HG02642 (cell line): ENCODE measurements at regions not wholly inside any gene's neighbourhood (a gene's known extent, or its start where the extent isn't known, plus 50 kb on each side); places are given as distances from the start of the nearest gene placed in this dataset.

ENCODE experiments used
- ATAC-seq: cut with Tn5 transposase; IDR thresholded peaks from one replicate; pipeline ENCODE4 v1.9.1; 2021; ENCODE audit warnings: mild to moderate bottlenecking; ENCODE audit not compliant: unreplicated experiment, poor library complexity

DNA sequence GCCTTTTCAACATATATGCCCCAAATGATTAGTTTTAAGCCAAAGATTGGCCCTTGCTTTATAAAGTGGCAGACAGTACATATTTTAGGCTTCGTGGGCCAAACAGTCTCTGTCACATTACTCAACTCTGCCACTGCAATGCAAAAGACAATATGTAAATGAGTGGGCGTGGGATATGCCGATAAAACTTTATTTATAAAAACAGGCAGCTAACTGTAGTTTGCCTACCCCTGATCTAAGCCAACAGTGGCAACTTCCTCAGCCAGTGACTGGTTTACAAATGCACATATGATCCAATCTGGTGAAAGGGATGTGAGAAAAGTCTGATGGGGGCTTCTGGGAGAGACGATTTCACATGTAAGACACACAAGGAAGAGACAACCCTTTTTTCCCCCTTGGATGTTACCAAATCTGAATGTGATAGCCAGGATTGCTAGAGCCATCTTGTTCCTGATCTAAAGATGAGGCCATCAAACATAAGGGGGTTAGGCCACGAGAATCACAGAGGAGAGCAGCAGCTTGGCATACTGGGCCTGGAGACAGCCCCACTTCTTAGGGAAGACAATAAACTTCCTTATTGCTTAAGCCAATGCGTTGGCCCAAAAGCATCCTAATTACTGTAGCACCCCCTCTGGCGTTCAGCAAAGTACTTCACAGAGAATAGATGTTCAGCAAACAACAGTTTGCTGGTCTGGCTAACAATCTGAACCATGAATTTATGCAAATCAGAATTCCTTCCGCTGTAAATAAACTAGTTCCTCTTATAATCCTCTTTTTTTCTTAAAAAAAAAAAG lies 75.2 kb upstream of the TMCC3 start:
- no peak for ATAC-seq

DNA sequence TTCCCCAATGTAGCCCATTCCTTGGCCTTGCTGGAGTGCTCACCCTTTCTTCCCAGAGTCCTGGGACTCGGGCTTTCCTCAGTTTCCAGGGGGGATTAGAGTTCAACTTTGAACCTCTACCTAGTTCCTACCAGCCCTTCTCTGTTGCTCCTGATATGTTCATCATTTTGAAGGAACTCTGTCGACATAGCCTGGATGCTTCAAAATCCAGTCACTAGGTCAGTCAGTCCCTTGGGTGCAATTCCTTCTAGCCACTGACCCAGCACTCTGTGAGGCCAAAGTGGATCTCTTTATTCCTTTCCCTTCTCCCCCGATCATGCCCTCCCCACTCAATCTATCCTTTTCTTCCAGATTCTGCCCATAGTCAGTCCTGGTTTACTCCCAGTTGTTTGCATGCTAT lies 72.3 kb upstream of the TMCC3 start:
- no peak for ATAC-seq

DNA sequence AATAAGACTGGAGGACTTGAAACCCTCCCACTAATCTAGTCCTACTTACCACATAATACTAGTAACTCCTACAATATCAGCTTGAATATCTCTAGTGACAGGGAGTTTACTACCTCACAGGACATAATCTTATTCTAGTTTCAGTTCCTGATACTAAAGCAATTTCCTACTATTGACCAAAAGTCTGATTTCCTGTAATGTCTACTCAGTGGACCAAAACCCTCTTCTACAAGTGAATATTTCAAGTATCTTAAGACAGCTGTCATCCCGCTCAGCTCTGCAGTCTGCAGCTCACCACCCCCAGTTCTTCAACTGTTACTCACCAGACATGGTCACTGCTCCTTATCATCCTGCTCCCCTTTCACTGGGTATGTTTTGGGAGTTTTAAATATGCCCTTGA lies 70.8 kb upstream of the TMCC3 start:
- peak; percentile 85 for ATAC-seq

DNA sequence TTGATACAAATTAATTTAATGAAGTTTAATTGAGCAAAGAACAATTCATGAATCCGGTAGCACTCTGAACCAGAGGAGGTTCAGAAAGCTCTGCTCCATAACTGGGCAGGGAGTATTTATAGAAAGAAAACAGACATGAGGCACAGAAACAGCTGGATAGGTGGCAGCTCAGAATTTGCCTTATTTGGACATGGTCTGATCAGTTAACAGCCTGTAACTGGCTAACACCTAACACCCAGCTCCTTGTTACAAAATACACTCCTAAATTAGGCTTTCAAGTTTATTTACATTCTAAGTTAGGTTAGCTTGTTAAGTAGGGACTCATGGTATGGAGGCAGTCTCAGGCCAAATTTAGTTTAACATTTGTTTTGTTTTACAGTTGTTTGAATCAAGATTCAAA lies 67.8 kb upstream of the TMCC3 start:
- no peak for ATAC-seq

DNA sequence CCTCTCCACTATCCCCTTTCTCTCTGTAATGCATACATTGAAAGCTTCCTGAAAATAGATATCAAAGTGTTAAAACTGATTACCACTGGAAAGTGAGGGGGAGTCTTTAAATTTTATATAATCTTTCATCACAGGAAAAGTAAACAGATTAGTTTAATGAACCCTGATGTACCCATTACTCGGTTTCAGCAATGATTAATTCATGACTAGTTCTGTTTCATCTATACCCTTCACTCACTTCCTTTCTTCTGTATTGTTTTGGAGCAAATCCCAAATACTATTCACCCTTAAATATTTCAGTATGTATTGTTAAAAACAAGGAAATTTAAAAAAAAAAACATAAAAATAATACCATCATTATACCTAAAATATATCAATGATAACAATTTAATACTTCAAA lies 67.3 kb upstream of the TMCC3 start:
- no peak for ATAC-seq

DNA sequence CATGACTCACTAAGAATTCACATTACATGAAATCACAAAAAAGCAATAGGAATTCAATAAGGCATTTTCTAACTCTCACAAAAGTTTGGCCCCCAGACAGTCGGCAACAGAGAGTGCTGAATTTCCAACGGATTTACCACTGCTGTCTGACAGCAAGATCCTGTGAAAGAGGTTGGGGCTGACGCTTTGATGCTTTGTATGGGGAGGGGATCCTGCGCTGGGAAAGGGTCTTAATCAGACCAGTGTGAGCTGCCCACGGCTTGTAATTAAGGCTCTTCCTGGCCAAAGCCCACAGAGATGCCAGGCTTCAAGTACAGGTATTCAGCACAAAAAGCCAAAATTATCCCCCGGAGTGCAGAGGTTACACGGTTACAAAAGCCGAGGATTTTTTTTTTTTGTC lies 66.8 kb upstream of the TMCC3 start:
- ATAC-seq = no peak

DNA sequence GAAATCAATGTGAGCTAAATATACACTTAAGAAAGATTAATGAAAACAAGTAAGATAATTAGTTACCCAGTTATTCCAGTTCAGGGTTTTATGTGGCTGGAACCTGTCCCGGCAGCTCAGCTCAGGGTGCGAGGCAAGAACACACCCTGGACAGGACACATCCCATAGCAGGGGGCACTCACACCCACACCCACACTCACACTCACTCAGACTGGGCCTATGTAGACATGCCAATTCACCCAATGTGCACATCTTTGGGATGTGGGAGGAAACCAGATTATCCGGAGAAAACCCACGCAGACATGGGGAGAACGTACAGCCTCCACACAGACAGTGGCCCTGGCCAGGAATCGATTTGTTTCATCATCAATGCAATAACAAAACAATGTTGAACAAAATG lies 66.0 kb upstream of the TMCC3 start:
- ATAC-seq = no peak

DNA sequence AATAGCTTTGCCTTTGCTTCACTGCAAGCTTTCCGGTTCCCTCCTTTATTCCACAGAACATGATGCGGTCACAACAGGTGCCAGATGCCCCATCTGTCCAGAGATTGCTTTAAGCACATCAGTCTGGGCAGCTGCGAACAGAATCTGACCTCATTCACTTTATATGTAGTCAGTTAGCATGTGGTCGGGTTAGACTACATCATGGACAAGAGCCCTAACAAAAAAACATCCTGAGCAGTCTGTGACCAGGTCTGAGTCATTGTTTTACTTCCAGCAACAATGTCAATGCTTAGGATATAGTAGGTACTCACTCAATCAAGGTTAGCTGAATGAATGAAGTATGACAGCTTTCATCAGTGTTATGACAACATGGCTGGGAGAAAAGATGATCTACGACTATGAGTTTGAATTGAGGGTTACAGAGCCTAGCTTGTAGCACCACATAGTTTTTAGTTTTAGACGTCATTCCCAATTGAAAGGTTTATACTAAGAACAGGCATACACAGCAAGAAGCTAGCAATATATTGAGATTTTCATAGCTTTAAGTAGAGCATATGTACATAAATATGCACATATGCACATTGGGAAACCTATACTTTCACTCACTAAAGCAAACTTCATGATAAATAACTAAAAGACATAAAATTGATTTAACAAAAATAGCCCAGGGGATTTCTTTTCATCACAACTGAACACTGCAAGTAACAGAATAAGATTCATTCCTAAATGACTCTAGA lies 64.2 kb upstream of the TMCC3 start:
- no peak for ATAC-seq

DNA sequence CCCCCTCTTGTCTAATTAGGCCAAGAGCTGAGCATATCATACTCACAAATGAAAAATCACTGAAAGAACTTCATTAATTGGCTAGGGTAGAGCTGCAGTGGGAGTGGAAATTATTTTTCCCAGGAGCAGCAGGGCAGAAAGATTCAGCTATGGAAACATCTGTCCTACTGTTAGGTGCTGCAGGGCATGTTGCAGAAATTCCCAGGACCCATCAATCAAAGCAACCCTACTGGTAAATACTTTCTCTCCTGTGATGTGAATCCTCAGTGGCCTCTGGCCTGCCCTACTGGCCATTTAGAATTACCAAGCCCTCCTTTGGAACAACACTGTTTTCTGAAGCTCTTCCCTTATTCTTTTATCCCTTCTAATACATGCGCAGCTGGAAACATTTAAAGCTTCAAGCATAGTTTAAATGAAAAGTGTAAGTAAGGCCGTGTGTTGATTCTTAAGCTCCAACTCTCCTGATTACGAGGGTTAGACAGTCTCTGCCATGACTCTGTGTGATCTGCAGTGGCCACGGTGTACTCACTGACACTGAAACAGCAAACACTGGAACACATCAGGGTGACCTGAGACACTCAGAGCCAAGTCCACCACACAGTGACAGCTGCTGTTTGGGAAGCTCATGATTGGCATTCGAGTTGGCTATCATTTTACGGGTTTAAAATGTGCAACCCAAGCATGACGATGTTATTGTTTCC lies 62.6 kb upstream of the TMCC3 start:
- no peak for ATAC-seq

DNA sequence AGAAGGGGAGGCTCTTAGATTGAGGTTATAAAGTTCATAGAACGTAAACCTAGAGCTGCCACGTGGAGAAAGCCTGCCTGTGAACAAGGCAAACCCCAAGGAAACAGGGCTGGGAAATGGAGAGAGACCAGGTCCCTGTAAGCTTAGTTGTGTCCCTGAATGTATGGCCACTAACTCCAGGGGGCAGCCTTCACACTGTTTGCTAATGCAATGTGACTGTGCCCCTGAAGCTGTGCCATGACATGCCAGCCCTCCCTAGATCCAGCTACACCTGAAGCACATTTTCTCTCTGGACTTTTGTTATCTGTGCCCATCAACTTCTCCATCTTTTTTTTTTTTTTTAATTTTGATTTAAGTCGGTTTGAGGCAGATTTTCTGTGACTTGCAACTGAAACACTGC lies 60.6 kb upstream of the TMCC3 start:
- peak; percentile 55 for ATAC-seq

DNA sequence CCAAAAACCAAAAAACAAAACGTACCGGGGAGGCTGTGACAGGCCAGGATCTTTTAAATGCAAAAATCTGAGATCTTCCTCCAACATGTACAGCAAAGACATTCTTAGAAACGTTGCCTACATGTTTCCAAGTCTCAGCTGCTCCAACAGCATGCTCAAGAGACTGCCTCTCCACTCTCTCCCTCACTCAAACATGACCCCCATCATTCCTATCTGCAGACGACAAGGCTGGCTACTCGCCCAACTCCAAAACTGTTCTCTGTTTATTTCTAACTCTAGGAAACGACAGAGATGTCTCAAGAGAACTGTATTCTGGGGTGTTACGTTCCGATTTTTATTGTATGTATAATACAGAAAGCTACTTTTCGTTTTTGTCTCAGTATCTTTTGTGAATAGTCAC lies 57.5 kb upstream of the TMCC3 start:
- no peak for ATAC-seq

DNA sequence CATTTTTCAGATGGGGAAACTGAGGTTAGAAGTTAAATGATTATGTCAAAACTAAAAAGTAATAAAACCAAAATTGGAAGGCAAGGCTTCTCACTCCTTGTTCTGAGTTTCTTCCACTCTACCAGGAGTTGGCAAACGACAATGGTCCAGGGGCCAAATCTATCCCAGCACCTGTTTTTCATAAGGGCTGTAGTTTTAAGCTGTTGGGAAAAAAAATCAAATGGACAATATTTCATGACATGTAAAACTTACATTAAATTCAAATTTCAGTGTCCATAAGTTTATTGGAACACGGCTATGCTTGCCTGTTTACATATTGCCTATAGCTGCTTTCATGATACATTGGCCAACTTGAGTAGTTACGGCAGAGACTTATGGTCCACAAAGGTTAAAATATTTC lies 56.7 kb upstream of the TMCC3 start:
- no peak for ATAC-seq

DNA sequence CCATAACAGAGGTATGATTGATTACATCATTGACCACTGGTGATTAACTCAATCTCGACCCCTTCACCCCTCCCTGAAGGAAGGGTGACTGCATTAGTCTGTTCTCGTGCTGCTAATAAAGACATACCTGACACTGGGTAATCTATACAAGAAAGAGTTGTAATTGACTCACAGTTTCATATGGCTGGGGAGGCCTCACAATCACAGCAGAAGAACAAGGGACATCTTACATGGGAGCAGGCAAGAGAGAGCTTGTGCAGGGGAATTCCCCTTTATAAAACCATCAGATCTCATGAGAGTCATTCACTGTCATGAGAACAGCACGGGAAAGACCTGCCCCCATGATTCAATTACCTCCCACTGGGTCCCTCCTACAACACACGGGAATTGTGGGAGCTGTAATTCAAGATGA lies 55.9 kb upstream of the TMCC3 start:
- peak; percentile 56 for ATAC-seq

DNA sequence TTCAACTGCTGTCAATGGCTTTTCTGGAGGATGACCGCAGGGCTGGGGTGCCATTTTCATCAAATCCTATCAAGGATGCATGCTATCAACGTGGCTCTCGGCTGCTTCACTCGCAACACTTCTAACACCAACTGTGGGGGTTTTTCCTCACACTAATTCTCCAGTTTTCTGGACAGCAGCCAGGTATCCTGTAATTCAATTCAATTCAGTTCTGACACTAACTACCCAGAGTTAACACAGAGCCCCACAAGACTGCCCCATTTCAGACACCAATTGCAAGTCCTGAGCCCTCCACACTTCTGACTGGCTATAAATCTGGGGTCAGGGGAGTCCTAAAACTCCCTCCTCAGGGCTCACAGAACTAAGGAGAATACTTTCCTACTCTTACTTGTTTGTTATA lies 55.3 kb upstream of the TMCC3 start:
- ATAC-seq = no peak

DNA sequence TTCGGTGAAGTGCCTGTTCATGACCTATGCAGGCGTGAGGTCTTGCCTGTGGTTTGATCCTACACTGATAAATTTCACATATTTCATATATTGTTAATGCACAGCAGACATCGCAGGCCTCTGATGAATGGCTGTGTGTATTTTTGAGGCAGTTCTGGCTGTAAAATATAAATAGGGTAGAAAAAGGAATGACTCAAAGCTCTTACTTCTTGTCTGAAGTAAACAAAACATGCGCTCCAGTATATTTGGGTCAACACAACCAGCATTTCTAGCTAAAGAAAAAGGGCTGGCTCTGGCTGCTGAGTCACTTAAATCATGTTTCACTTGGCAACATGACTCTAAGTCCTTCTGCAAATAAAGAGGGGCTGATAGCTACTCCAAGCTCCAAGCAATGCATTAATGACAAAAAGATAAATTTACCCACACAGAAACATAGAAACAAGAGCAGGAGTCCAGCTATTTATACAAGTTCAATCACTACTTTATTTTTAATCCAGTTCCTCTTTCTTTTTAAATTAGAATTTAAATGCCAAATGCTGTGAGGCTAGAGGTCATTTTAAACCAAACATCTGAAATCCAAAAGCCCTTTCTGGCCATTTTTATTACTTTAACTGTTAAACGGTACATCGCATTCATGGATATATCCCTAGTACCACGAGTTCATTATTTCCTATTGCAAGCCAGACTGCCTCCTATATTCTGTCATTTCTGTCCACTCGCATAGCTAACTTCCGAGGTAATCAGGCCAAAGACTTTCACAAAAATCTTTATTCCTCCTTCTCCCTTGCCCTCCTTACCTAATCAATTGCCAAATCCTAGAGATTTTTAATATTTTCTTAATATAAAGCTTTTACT lies 54.3 kb upstream of the TMCC3 start:
- ATAC-seq = no peak

DNA sequence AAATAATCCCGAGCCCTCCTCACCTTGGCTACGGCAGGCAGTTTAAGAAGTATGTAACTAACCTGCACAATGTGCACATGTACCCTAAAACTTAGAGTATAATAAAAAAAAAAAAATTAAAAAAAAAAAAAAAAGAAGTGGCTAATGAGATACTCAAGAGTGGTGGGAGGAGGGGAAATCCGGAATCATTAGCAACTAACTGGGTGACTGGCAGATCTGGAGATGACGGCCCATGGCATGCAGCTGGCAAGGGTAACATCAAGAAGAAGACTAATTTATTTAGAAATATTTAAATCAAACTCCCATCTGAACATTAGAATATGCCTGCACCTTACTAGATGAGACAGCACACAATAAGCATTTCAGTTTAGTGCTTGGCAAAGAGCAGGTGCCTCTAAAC lies 52.3 kb upstream of the TMCC3 start:
- no peak for ATAC-seq

DNA sequence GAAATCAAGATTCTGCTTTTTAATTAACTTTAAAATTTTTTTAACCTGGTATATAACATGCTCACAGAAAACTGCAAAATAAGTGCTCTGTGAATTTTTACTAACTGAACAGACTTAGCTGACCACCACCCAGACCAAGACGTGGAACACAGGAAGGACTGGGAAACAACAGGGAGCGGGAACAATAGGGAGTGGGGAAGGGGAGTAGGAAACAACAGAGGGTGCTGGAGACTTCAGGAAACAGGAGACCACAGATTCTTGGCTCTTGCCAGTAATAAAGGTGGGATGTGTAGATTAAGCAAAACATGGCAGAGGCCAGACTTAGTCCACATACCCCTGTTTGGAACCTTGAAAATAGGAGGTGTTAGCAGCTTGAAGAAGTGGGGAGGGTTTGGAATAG lies 51.4 kb upstream of the TMCC3 start:
- no peak for ATAC-seq

DNA sequence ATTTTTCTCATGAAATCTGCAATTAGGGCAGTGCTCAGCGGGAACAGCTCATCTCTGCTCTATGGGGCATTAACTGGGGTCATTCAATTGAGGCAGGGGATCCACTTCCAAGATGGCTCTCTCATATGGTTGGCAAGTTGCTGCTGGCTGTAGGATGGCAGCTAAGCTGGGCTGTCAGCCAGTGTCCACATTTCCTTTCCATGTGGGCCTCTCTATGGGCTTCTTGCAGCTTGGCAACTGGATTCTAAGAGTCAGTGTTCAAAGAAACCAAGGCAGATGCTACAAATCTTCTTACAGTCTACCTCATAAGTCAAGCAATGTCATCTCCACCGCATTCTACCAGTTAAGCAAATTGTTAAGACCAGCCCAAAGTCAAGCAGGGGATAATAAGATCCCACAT lies 50.3 kb upstream of the TMCC3 start:
- no peak for ATAC-seq
